PC-9 (cell line): ENCODE measurements at regions not wholly inside any gene's neighbourhood (a gene's known extent, or its start where the extent isn't known, plus 50 kb on each side); places are given as distances from the start of the nearest gene placed in this dataset.

Source experiments
- EZH2 ChIP-seq: fragments of 200-600 bp; sonication (generic); IDR thresholded peaks from 2 replicates; pipeline ENCODE4 v1.8.0; 2017; ENCODE audit warnings: antibody characterized with exemption, low read depth
- TF ChIP-seq, protein P1 (sequence below): fragments of 200-600 bp; sonication (generic); conservative IDR thresholded peaks from 2 replicates; pipeline ENCODE4 v1.6.1; 2017; ENCODE audit warnings: mixed run types, antibody characterized with exemption, mild to moderate bottlenecking, moderate library complexity

DNA sequence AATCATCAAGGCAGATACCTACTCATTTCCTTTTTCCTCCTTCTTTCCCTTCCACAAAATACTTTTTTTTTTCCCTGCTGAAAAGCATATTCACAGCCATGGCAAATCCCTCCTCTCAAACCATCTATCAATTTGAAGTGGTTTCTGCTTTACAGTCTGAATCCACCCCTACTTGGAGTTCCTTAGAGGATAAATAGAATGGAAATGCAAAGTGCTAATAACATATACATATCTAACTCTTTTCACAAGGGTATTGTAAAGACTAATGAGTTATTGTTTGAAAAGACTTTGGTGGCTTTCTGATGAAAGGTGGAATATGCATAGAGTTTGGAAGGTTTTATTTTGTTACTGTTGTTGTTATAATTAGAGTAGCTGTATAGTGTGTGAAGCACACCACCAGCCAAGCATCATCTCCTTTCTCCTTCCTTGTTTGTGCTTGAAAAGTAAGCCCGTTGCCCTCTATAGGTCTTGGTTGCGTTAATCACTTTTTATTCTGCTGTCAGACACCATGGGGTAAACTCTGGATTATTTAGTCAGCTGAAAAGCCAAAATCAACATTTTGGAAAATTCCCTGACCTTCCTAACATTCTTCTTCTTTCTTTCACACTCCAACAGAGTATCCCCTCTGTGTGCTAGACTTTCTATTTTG, 2126.9 kb upstream of the CELF4 start:
- TF ChIP-seq, protein P1, sequence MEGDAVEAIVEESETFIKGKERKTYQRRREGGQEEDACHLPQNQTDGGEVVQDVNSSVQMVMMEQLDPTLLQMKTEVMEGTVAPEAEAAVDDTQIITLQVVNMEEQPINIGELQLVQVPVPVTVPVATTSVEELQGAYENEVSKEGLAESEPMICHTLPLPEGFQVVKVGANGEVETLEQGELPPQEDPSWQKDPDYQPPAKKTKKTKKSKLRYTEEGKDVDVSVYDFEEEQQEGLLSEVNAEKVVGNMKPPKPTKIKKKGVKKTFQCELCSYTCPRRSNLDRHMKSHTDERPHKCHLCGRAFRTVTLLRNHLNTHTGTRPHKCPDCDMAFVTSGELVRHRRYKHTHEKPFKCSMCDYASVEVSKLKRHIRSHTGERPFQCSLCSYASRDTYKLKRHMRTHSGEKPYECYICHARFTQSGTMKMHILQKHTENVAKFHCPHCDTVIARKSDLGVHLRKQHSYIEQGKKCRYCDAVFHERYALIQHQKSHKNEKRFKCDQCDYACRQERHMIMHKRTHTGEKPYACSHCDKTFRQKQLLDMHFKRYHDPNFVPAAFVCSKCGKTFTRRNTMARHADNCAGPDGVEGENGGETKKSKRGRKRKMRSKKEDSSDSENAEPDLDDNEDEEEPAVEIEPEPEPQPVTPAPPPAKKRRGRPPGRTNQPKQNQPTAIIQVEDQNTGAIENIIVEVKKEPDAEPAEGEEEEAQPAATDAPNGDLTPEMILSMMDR: no peak
- no peak for TF ChIP-seq EZH2
